Uterus (tissue), 2 donors: ENCODE measurements at regions not wholly inside any gene's neighbourhood (a gene's known extent, or its start where the extent isn't known, plus 50 kb on each side); places are given as distances from the start of the nearest gene placed in this dataset.

Source experiments
- CTCF ChIP-seq, 4 experiments: fragments of 200-600 bp in 2 of 4; fragments of 450-650 bp in 2 of 4; sonication (generic) in 2 of 4; IDR thresholded peaks; one replicate each; pipeline ENCODE4 v1.5.1; 2016 to 2019; ENCODE audit warnings: antibody characterized with exemption in 4 of 4, mild to moderate bottlenecking in 2 of 4, moderate library complexity in 1 of 4
- POLR2A ChIP-seq, 2 donors: fragments of 450-650 bp; IDR thresholded peaks; one replicate each; pipeline ENCODE4 v1.6.1; 2016; ENCODE audit warnings: antibody characterized with exemption in 2 of 2, mild to moderate bottlenecking in 1 of 2, moderate library complexity in 1 of 2

GRCh38 chr13:95499811-95500712, 52.5 kb upstream of the CLDN10 start:
- TF ChIP-seq CTCF (IDR thresholded peaks at IDR 0.05) = no peak
- TF ChIP-seq POLR2A (IDR thresholded peaks at IDR 0.05) = no peak
